ENCODE measurements at regions not wholly inside any gene's neighbourhood (a gene's known extent, or its start where the extent isn't known, plus 50 kb on each side); places are given as distances from the start of the nearest gene placed in this dataset.

GRCh38 chr9:118630079-118630478 lies 739.2 kb downstream of the BRINP1 start:
- no peak overlapping the region for H3K56ac ChIP-seq (ENCODE audit: insufficient read length, low read depth, low read length)
- no peaks in the 10 kb centered on the region for H4K20me1 ChIP-seq (ENCODE audit: control insufficient read depth, insufficient read depth, insufficient read length)
- no peak overlapping the region for H3T11ph ChIP-seq (ENCODE audit: low read length)
- Mint-ChIP-seq H3K36me3 (ENCODE audit: insufficient read depth in 1 of 3, low read depth in 3 of 3) (peaks cover 2 to 11% (median 6%) of the 10 kb centered on the region in 3 experiments; a peak in 6 of 7 replicates), H3K4me3 (no peak overlapping the region), H3K9me3 (peaks cover 14 to 16% of the 10 kb centered on the region in 2 experiments), H3K4me1 (no peaks in the 10 kb centered on the region), H3K27me3 (ENCODE audit: low read depth) (no peaks in the 10 kb centered on the region; the same call in 1 of the 2 replicates), H3K27ac (no peak overlapping the region)
- H3K79me2 ChIP-seq (ENCODE audit: insufficient read depth, low read length), result no peaks in the 10 kb centered on the region
- no peak overlapping the region for H2BK5ac ChIP-seq (ENCODE audit: insufficient read length, low read length)
- no CpG with 5 or more reads among the region's 2 CpGs for WGBS (ENCODE audit: extremely low coverage, insufficient read length, low lambda C conversion rate)
- no peak overlapping the region for H2AK5ac ChIP-seq (ENCODE audit: insufficient read length, low read length)
- no peak for DNase-seq
- no peak overlapping the region for H3K14ac ChIP-seq (ENCODE audit: insufficient read depth, low read length)
- no peak overlapping the region for H4K8ac ChIP-seq (replicated peaks; ENCODE audit: insufficient read length, low read depth, low read length)
- no peak overlapping the region for H4K91ac ChIP-seq (ENCODE audit: insufficient read length, low read depth, low read length)
- TF ChIP-seq CTCF (conservative IDR thresholded peaks at IDR 0.05), result no peak
- no peak overlapping the region for H2BK120ac ChIP-seq (ENCODE audit: low read depth, low read length, poor library complexity, severe bottlenecking)
- no peak overlapping the region for H3K4ac ChIP-seq (ENCODE audit: low read depth, low read length)
- H2BK15ac ChIP-seq (ENCODE audit: low read depth, low read length), result no peak overlapping the region
- H2BK12ac ChIP-seq (ENCODE audit: insufficient read length, low read depth, low read length), result no peak overlapping the region
- H4K5ac ChIP-seq (ENCODE audit: insufficient read length, low read depth, low read length), result no peak overlapping the region
- H3K23me2 ChIP-seq (ENCODE audit: insufficient read length, low read depth, low read length, poor library complexity, severe bottlenecking), result no peaks in the 10 kb centered on the region
- H3K79me1 ChIP-seq (ENCODE audit: insufficient read depth, low read depth, low read length, poor library complexity, severe bottlenecking), result no peaks in the 10 kb centered on the region
- no peak overlapping the region for H3K23ac ChIP-seq (ENCODE audit: insufficient read length, low read depth, low read length)
- no peak overlapping the region for H2BK20ac ChIP-seq (ENCODE audit: low read depth, low read length, poor library complexity, severe bottlenecking)
- H3K27me3 ChIP-seq (ENCODE audit: insufficient read depth, low read length), result no peaks in the 10 kb centered on the region
- no peaks in the 10 kb centered on the region for H3K4me1 ChIP-seq (ENCODE audit: insufficient read depth, low read length)
- no peak overlapping the region for H3K9ac ChIP-seq (ENCODE audit: extremely low read depth, insufficient read length, low read length)
- no peak overlapping the region for H3K18ac ChIP-seq (ENCODE audit: insufficient read length, low read depth, low read length)
- H3K4me2 ChIP-seq (ENCODE audit: insufficient read depth, insufficient read length, low read length), result no peak overlapping the region
- H3K27ac ChIP-seq (ENCODE audit: insufficient read length, low read depth, low read length), result no peak overlapping the region
- H3K9me3 ChIP-seq (ENCODE audit: control insufficient read depth, low read depth, low read length), result no peaks in the 10 kb centered on the region
- H2AFZ ChIP-seq (ENCODE audit: low read length), result no peak overlapping the region

Measured in H9 (cell line).